Activated CD8-positive, alpha-beta T cell treated with anti-CD3 and anti-CD28 coated beads for 36 hours (primary cell): ENCODE measurements at regions not wholly inside any gene's neighbourhood (a gene's known extent, or its start where the extent isn't known, plus 50 kb on each side); places are given as distances from the start of the nearest gene placed in this dataset.
"Not testable (repeated sequence)": the region's sequence is repeated elsewhere in the genome, so short reads cannot be mapped to it uniquely, and the experiment has no call there.

ENCODE experiments used
- ATAC-seq: fragments of 200-7000 bp; cut with Tn5 transposase; one replicate; pipeline ENCODE4 v1.10.0; 2021; ENCODE audit warnings: mild to moderate bottlenecking, moderate library complexity
- CTCF ChIA-PET: fragments of 350-600 bp; sonication (Branson Sonifier 250); formaldehyde crosslinking; loops from one replicate; lab custom pipeline; 2021; ENCODE audit warnings: antibody characterized with exemption; lab: Charles Lee
- POLR2A ChIA-PET: fragments of 350-600 bp; sonication (Branson Sonifier 250); formaldehyde crosslinking; loops from one replicate; lab custom pipeline; 2021; ENCODE audit warnings: antibody characterized with exemption; lab: Charles Lee
- DNase-seq: peaks from one replicate; pipeline ENCODE4 v3.0.0-alpha.2; 2020
- H3K27ac Mint-ChIP-seq: one replicate; pipeline ENCODE4 v1.8.0; 2021; ENCODE audit warnings: mild to moderate bottlenecking, mixed read lengths
- H3K27me3 Mint-ChIP-seq: one replicate; pipeline ENCODE4 v1.8.0; 2021; ENCODE audit warnings: mixed read lengths
- H3K36me3 Mint-ChIP-seq: one replicate; pipeline ENCODE4 v1.8.0; 2021; ENCODE audit warnings: low read depth, mixed read lengths
- H3K4me1 Mint-ChIP-seq: one replicate; pipeline ENCODE4 v1.8.0; 2021; ENCODE audit warnings: low read depth, mixed read lengths
- H3K4me3 Mint-ChIP-seq: one replicate; pipeline ENCODE4 v1.8.0; 2021; ENCODE audit warnings: mild to moderate bottlenecking, moderate library complexity, mixed read lengths
- H3K9me3 Mint-ChIP-seq: one replicate; pipeline ENCODE4 v1.8.0; 2021; ENCODE audit warnings: mixed read lengths
- intact Hi-C: fragments of 100-400 bp; cut with micrococcal nuclease; formaldehyde crosslinking; loops from one replicate; pipeline ENCODE4 v1.10.0; 2022

DNA sequence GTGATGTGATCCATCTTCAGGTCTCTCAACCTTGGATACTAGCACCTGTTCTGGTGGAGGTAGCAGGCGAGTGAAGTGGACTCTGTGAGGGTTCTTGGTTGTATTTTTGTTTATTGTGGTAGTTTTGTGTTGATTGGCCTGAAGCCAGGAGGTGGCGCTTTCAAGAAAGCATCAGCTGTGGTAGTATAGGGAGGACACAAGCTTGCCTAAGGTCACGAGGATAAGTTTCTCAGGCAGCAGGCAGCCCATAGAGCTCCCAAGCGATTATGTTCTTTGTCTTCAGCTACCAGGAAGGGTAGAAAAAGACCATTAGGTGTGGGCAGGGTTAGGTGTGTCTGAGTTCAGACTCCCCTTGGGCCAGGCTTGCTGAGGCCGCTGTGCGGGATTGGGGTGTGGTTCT lies 290.8 kb upstream of the TGIF2LY start:
- H3K9me3 Mint-ChIP-seq, H3K4me1 Mint-ChIP-seq, intact Hi-C loops, H3K4me3 Mint-ChIP-seq, CTCF ChIA-PET, DNase-seq, H3K27ac Mint-ChIP-seq, POLR2A ChIA-PET, H3K27me3 Mint-ChIP-seq, ATAC-seq, H3K36me3 Mint-ChIP-seq: not testable (repeated sequence)

GRCh38 chrY:3297235-3297634 lies 281.6 kb upstream of the TGIF2LY start:
- H3K27ac Mint-ChIP-seq, intact Hi-C loops, CTCF ChIA-PET, ATAC-seq, H3K27me3 Mint-ChIP-seq, H3K9me3 Mint-ChIP-seq, H3K36me3 Mint-ChIP-seq, DNase-seq, H3K4me3 Mint-ChIP-seq, POLR2A ChIA-PET, H3K4me1 Mint-ChIP-seq: not testable (repeated sequence)

- H3K9me3 Mint-ChIP-seq, H3K4me3 Mint-ChIP-seq, H3K4me1 Mint-ChIP-seq, DNase-seq, H3K27me3 Mint-ChIP-seq, H3K27ac Mint-ChIP-seq, ATAC-seq, POLR2A ChIA-PET, CTCF ChIA-PET, intact Hi-C loops, H3K36me3 Mint-ChIP-seq: not testable (repeated sequence)
These were observed 258.9 kb upstream of the TGIF2LY start for GRCh38 chrY:3319988-3320387.

- CTCF ChIA-PET, POLR2A ChIA-PET: not testable (repeated sequence)
These were observed 211.3 kb upstream of the TGIF2LY start for GRCh38 chrY:3367535-3367934.

GRCh38 chrY:3368459-3368858 lies 210.4 kb upstream of the TGIF2LY start:
- POLR2A ChIA-PET, H3K4me1 Mint-ChIP-seq: not testable (repeated sequence)

More at GRCh38 chrY:3367535-3367934, 211.3 kb upstream of the TGIF2LY start:
- H3K27ac Mint-ChIP-seq, H3K27me3 Mint-ChIP-seq, H3K36me3 Mint-ChIP-seq, H3K4me1 Mint-ChIP-seq, intact Hi-C loops, ATAC-seq, H3K4me3 Mint-ChIP-seq, DNase-seq, H3K9me3 Mint-ChIP-seq: not testable (repeated sequence)

GRCh38 chrY:3391508-3391907 lies 187.4 kb upstream of the TGIF2LY start:
- H3K4me1 Mint-ChIP-seq, ATAC-seq, H3K27me3 Mint-ChIP-seq, H3K27ac Mint-ChIP-seq, POLR2A ChIA-PET, H3K4me3 Mint-ChIP-seq, H3K9me3 Mint-ChIP-seq, DNase-seq, intact Hi-C loops, H3K36me3 Mint-ChIP-seq, CTCF ChIA-PET: not testable (repeated sequence)

More at GRCh38 chrY:3368459-3368858, 210.4 kb upstream of the TGIF2LY start:
- H3K27me3 Mint-ChIP-seq, DNase-seq, intact Hi-C loops, H3K27ac Mint-ChIP-seq, H3K36me3 Mint-ChIP-seq, ATAC-seq, H3K4me3 Mint-ChIP-seq, H3K9me3 Mint-ChIP-seq, CTCF ChIA-PET: not testable (repeated sequence)

GRCh38 chrY:3404241-3404640 lies 174.6 kb upstream of the TGIF2LY start:
- H3K9me3 Mint-ChIP-seq, intact Hi-C loops, H3K27me3 Mint-ChIP-seq, POLR2A ChIA-PET, H3K27ac Mint-ChIP-seq, ATAC-seq, CTCF ChIA-PET, H3K4me1 Mint-ChIP-seq, H3K4me3 Mint-ChIP-seq, DNase-seq, H3K36me3 Mint-ChIP-seq: not testable (repeated sequence)

DNA sequence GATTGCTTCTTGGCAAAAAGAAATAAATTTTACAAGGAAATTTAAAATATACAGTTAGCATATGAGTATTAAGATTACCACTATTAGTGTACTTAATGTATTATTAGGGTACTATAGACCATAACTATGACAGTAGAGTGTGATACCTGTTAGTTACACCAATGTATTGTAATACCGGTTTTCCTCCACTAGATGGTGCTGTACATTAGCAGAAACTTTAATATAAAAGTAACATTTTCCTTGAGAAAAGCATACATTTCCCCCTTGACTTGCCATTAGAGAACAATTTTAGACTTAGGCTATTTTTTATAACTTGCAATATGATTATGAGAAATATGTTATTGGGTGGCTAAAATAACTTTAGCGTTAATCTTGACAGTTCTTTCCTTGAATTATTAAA lies 173.3 kb upstream of the TGIF2LY start:
- H3K4me1 Mint-ChIP-seq, DNase-seq, CTCF ChIA-PET, H3K9me3 Mint-ChIP-seq, H3K27me3 Mint-ChIP-seq, H3K36me3 Mint-ChIP-seq, ATAC-seq, intact Hi-C loops, H3K27ac Mint-ChIP-seq, POLR2A ChIA-PET, H3K4me3 Mint-ChIP-seq: not testable (repeated sequence)

DNA sequence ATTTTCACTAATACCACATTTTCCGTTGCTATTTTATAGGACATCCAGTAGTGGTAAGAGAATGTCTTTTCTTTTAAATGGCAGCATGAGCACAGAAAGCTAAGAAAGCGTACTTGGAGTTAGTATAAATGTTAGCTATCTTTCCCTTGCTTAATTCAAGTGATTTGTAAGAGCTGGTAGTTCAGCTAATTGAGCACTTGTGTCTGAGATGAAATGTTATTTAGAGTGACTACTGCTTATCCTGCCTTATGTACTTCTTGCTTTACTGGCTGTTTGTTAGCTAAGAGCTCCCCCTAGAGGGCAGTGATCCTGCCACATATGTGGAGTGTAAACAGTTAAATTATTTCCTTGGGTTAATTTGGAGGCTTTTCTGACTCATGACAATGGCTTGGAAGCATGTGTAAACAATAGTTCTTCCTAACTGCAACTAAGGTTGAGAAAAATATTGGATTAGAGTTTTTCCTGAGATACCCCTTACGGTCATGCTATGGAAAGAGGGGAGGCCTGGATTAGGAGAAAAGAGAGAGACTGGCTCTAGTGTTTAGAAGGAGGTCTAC lies 171.9 kb upstream of the TGIF2LY start:
- DNase-seq, POLR2A ChIA-PET, H3K27me3 Mint-ChIP-seq, CTCF ChIA-PET, ATAC-seq, H3K9me3 Mint-ChIP-seq, intact Hi-C loops, H3K36me3 Mint-ChIP-seq, H3K27ac Mint-ChIP-seq, H3K4me3 Mint-ChIP-seq, H3K4me1 Mint-ChIP-seq: not testable (repeated sequence)

DNA sequence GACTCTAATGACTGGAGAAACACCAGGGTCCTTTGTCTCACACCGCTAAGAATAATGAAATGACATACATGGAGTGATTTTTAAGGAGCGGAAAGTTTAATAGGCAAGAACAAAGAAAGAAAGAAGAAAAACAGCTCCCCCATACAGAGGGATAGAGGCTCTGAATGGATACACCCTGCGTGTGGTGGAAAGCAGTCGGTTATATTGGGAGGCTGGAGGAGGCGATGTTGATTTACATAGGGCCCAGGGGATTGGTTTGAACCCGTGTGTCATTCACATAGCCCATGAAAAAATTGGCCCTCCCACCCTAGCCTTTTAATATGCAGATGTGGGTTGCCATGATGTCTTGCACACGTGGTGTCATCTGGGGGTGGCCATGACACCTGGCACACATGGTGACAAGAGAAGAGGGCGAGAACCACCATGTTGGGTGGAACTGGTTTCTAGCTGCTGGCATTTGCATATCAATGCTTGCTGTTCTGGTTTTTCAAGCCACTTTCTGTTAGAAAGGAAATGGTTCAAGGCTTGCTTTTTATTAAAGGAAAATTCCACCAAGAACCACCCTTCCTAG lies 168.5 kb upstream of the TGIF2LY start:
- H3K4me3 Mint-ChIP-seq, DNase-seq, H3K36me3 Mint-ChIP-seq, H3K27ac Mint-ChIP-seq, ATAC-seq, H3K27me3 Mint-ChIP-seq, CTCF ChIA-PET, H3K4me1 Mint-ChIP-seq, POLR2A ChIA-PET, intact Hi-C loops, H3K9me3 Mint-ChIP-seq: not testable (repeated sequence)
